IPS DF 4.7 (cell line): ENCODE measurements at regions not wholly inside any gene's neighbourhood (a gene's known extent, or its start where the extent isn't known, plus 50 kb on each side); places are given as distances from the start of the nearest gene placed in this dataset.
"Not testable (repeated sequence)": the region's sequence is repeated elsewhere in the genome, so short reads cannot be mapped to it uniquely, and the experiment has no call there.

Experiments used
- DNase-seq: peaks from one replicate; pipeline ENCODE4 v3.0.0-alpha.2; 2013; ENCODE audit warnings: low spot score; ENCODE audit errors: extremely low read depth

- DNase-seq = not testable (repeated sequence)
Measured at GRCh38 chr13:80490491-80490943, 149.6 kb upstream of the SPRY2 start.

GRCh38 chr13:80486402-80486801, 145.5 kb upstream of the SPRY2 start:
- DNase-seq = no peak

GRCh38 chr13:80483157-80483556, 142.2 kb upstream of the SPRY2 start:
- DNase-seq = no peak

GRCh38 chr13:80481588-80481987, 140.7 kb upstream of the SPRY2 start:
- no peak for DNase-seq

- DNase-seq = no peak
Measured at GRCh38 chr13:80477661-80478443, 136.9 kb upstream of the SPRY2 start.

- no peak for DNase-seq
Measured at GRCh38 chr13:80476953-80477352, 136.0 kb upstream of the SPRY2 start.

- DNase-seq = no peak
Measured at GRCh38 chr13:80475718-80476117, 134.8 kb upstream of the SPRY2 start.

- DNase-seq = no peak
Measured at GRCh38 chr13:80473695-80474094, 132.8 kb upstream of the SPRY2 start.

GRCh38 chr13:80469853-80470381, 129.0 kb upstream of the SPRY2 start:
- no peak for DNase-seq

- DNase-seq = no peak
Measured at GRCh38 chr13:80469105-80469852, 128.4 kb upstream of the SPRY2 start.

GRCh38 chr13:80465321-80465720, 124.4 kb upstream of the SPRY2 start:
- no peak for DNase-seq

- no peak for DNase-seq
Measured at GRCh38 chr13:80463673-80464352, 122.9 kb upstream of the SPRY2 start.

GRCh38 chr13:80462567-80462966, 121.6 kb upstream of the SPRY2 start:
- DNase-seq = no peak

- no peak for DNase-seq
Measured at GRCh38 chr13:80462037-80462436, 121.1 kb upstream of the SPRY2 start.

- no peak for DNase-seq
Measured at GRCh38 chr13:80458543-80458942, 117.6 kb upstream of the SPRY2 start.

- DNase-seq = no peak
Measured at GRCh38 chr13:80454245-80454644, 113.3 kb upstream of the SPRY2 start.

- DNase-seq = no peak
Measured at GRCh38 chr13:80452279-80452678, 111.4 kb upstream of the SPRY2 start.

- no peak for DNase-seq
Measured at GRCh38 chr13:80451641-80452040, 110.7 kb upstream of the SPRY2 start.

GRCh38 chr13:80450386-80450785, 109.5 kb upstream of the SPRY2 start:
- DNase-seq = no peak

GRCh38 chr13:80448725-80449124, 107.8 kb upstream of the SPRY2 start:
- DNase-seq = no peak

- no peak for DNase-seq
Measured at GRCh38 chr13:80447747-80448146, 106.8 kb upstream of the SPRY2 start.
